ENCODE measurements at regions not wholly inside any gene's neighbourhood (a gene's known extent, or its start where the extent isn't known, plus 50 kb on each side); places are given as distances from the start of the nearest gene placed in this dataset.
"Not testable (repeated sequence)": the region's sequence is repeated elsewhere in the genome, so short reads cannot be mapped to it uniquely, and the experiment has no call there.

- not testable (repeated sequence) for TF ChIP-seq CTCF, EP300 (IDR thresholded peaks at IDR 0.05)
These were observed 210.9 kb upstream of the CNTN3 start for GRCh38 chr3:74825404-74825803.
